GM18867 (cell line): ENCODE measurements at regions not wholly inside any gene's neighbourhood (a gene's known extent, or its start where the extent isn't known, plus 50 kb on each side); places are given as distances from the start of the nearest gene placed in this dataset.

Source experiments
- ATAC-seq: cut with Tn5 transposase; IDR thresholded peaks from one replicate; pipeline ENCODE4 v1.9.1; 2021; ENCODE audit warnings: mild to moderate bottlenecking, moderate library complexity; ENCODE audit not compliant: unreplicated experiment

GRCh38 chr16:59320657-59321056 lies 586.5 kb upstream of the GOT2 start:
- no peak for ATAC-seq

GRCh38 chr16:59319871-59320270 lies 585.8 kb upstream of the GOT2 start:
- ATAC-seq = no peak

GRCh38 chr16:59305850-59306249 lies 571.7 kb upstream of the GOT2 start:
- no peak for ATAC-seq

- ATAC-seq = no peak
These were observed 562.8 kb upstream of the GOT2 start for GRCh38 chr16:59296888-59297287.

GRCh38 chr16:59295993-59296736 lies 562.0 kb upstream of the GOT2 start:
- no peak for ATAC-seq

GRCh38 chr16:59295474-59295873 lies 561.4 kb upstream of the GOT2 start:
- ATAC-seq = no peak

- ATAC-seq = no peak
These were observed 556.6 kb upstream of the GOT2 start for GRCh38 chr16:59290718-59291117.

GRCh38 chr16:59289151-59289550 lies 555.0 kb upstream of the GOT2 start:
- no peak for ATAC-seq

GRCh38 chr16:59274141-59274540 lies 540.0 kb upstream of the GOT2 start:
- ATAC-seq = no peak

GRCh38 chr16:59263955-59264354 lies 529.8 kb upstream of the GOT2 start:
- no peak for ATAC-seq

- ATAC-seq = no peak
These were observed 526.8 kb upstream of the GOT2 start for GRCh38 chr16:59260892-59261291.

- ATAC-seq = peak; percentile 15
These were observed 525.8 kb upstream of the GOT2 start for GRCh38 chr16:59259950-59260319.

GRCh38 chr16:59259074-59259949 lies 525.2 kb upstream of the GOT2 start:
- peak; percentile 44 for ATAC-seq

- ATAC-seq = no peak
These were observed 518.2 kb upstream of the GOT2 start for GRCh38 chr16:59252317-59252716.

GRCh38 chr16:59249011-59249410 lies 514.9 kb upstream of the GOT2 start:
- ATAC-seq = no peak

- ATAC-seq = no peak
These were observed 508.4 kb upstream of the GOT2 start for GRCh38 chr16:59242556-59242955.

- no peak for ATAC-seq
These were observed 504.1 kb upstream of the GOT2 start for GRCh38 chr16:59238246-59238645.

GRCh38 chr16:59236804-59237458 lies 502.8 kb upstream of the GOT2 start:
- no peak for ATAC-seq

- no peak for ATAC-seq
These were observed 490.3 kb upstream of the GOT2 start for GRCh38 chr16:59224401-59224800.

GRCh38 chr16:59220011-59220410 lies 485.9 kb upstream of the GOT2 start:
- ATAC-seq = no peak

- no peak for ATAC-seq
These were observed 482.2 kb upstream of the GOT2 start for GRCh38 chr16:59216291-59216690.

- ATAC-seq = no peak
These were observed 480.3 kb upstream of the GOT2 start for GRCh38 chr16:59214455-59214854.
